Activated CD8-positive, alpha-beta T cell treated with anti-CD3 and anti-CD28 coated beads, Interleukin-2, amount 10 ng/mL, durations not matched to agents 7 days and 5 days (primary cell): ENCODE measurements at regions not wholly inside any gene's neighbourhood (a gene's known extent, or its start where the extent isn't known, plus 50 kb on each side); places are given as distances from the start of the nearest gene placed in this dataset.
A peak's percentile ranks its signal among the peaks of the same experiment; 100 is the strongest.

ENCODE experiments used
- ATAC-seq: fragments of 150-1000 bp; cut with Tn5 transposase; one replicate; pipeline ENCODE4 v1.10.0; 2021; ENCODE audit warnings: moderate library complexity
- CTCF ChIA-PET: fragments of 350-600 bp; sonication (Branson Sonifier 250); formaldehyde crosslinking; loops from one replicate; lab custom pipeline; 2021; ENCODE audit warnings: antibody characterized with exemption; lab: Charles Lee
- POLR2A ChIA-PET: fragments of 350-600 bp; sonication (Branson Sonifier 250); formaldehyde crosslinking; loops from one replicate; lab custom pipeline; 2021; ENCODE audit warnings: antibody characterized with exemption; lab: Charles Lee
- DNase-seq: peaks from one replicate; pipeline ENCODE4 v3.0.0-alpha.2; 2020
- H3K27ac Mint-ChIP-seq: one replicate; pipeline ENCODE4 v1.8.0; 2021; ENCODE audit warnings: mild to moderate bottlenecking, mixed read lengths
- H3K27me3 Mint-ChIP-seq: one replicate; pipeline ENCODE4 v1.8.0; 2021; ENCODE audit warnings: low read depth, mixed read lengths
- H3K36me3 Mint-ChIP-seq: one replicate; pipeline ENCODE4 v1.8.0; 2021; ENCODE audit warnings: low read depth, mixed read lengths
- H3K4me1 Mint-ChIP-seq: one replicate; pipeline ENCODE4 v1.8.0; 2021; ENCODE audit warnings: low read depth, mixed read lengths
- H3K4me3 Mint-ChIP-seq: one replicate; pipeline ENCODE4 v1.8.0; 2021; ENCODE audit warnings: mild to moderate bottlenecking, mixed read lengths
- H3K9me3 Mint-ChIP-seq: one replicate; pipeline ENCODE4 v1.8.0; 2022; ENCODE audit warnings: mixed read lengths; ENCODE audit not compliant: insufficient read depth

DNA sequence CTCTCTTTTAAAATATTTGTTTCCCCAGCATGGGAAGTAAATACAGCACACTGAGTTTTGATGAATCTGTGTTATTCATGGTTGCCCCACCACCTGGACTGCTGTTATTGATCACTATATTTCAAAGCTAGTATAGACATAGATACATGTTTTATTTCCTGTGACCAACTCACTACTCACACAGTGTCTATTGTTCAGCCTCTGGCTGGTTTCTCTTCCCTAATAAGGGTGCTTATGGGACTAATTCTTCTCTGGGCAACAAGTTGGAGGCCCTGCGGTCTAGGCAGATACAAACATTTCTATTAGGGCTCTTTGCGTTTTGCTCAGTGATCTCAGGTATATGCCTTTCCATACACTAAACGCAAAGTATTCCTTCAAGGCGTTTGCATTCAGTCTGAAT lies 1191.0 kb upstream of the TMEM132C start:
- no peaks in the 10 kb centered on the region for H3K9me3 Mint-ChIP-seq
- H3K27ac Mint-ChIP-seq = no peak overlapping the region
- DNase-seq = no peak
- no peaks in the 10 kb centered on the region for H3K36me3 Mint-ChIP-seq
- CTCF ChIA-PET = no interaction called here
- H3K4me1 Mint-ChIP-seq = no peaks in the 10 kb centered on the region
- peaks cover 10% of the 10 kb centered on the region for H3K27me3 Mint-ChIP-seq
- POLR2A ChIA-PET = no interaction called here
- H3K4me3 Mint-ChIP-seq = no peak overlapping the region
- ATAC-seq = no peak

DNA sequence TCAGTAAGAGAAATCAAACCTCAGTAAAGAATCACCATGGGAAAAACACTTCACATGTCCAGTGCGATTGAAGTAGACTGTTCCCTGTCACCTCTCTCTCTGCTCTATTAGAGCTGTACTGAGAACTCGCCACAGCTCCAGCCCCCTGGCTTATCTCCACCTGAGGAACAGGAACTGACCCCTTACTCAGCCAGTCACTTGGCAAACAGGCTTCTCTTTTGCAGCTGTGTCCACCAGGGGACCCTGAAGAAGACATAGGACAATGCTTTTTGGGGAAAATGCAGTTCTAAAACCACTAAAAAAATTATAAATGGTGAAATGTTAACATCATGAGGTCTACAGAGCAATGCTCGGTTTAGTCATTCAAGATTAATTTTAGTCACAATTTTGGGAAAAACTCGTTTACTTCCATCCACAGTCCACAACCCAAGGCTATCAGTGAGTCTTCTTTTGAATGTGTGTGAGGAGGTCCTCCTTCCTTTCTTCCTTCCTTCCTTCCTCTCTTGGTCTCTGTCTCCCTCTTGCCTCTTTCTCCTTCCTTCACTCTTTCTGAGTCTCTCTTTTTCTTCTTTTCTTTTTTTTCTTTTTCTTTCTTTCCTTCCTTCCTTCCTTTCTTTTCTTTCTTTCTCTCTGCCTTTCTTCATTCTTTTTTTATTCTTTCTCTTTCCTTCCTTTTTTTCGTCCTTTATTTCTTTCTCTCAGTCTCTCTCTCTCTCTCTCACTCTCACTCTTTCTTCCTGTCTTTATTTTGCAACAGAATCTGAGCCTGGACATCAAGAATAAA lies 1189.5 kb upstream of the TMEM132C start:
- Mint-ChIP-seq H3K27ac (no peak overlapping the region), H3K36me3 (no peaks in the 10 kb centered on the region)

DNA sequence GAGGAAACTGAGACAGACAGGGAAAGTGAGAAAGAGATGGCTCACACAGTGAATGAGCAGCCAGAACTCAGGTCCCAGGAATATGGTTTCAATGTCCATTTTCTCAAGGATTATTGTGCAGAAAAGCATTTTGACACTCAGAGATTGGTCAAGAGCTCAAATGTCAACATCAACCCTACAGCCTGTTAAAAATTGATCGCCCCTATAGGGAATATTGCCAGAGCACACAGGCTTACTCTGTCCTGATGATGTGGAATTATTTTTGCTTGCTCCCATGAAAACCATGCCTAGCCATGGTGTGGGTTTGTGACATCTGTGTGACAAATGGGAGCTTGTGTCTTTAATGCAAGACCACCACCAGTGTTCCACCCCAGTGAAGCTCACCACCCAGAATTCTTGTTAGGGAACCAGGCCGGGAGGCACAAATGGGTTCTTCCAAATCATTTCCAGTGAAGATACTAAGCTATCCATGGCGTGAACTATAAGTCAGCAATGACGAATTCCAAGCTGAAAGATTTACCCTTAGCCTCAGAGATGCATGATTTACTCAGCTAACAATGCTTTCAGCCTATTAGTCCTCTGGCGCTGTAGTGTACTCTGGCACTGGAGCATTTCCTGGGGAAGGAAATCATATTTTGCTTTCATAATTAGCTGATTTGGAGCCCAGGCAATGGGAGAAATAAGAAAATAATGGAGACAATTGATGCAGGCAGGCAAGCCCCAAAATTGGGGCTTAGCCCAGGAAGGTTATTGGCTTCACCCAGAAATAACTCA lies 1188.2 kb upstream of the TMEM132C start:
- POLR2A ChIA-PET = no interaction called here
- ATAC-seq (no peak), DNase-seq (no peak)
- Mint-ChIP-seq H3K27me3 (peaks cover 10% of the 10 kb centered on the region), H3K9me3 (no peaks in the 10 kb centered on the region), H3K36me3 (no peaks in the 10 kb centered on the region), H3K4me3 (no peak overlapping the region), H3K4me1 (peaks cover 3% of the 10 kb centered on the region), H3K27ac (no peak overlapping the region)
- CTCF ChIA-PET = no interaction called here

More for the DNA sequence above, 1189.5 kb upstream of the TMEM132C start:
- Mint-ChIP-seq H3K9me3 (no peaks in the 10 kb centered on the region), H3K4me3 (no peak overlapping the region), H3K27me3 (peaks cover 10% of the 10 kb centered on the region), H3K4me1 (no peaks in the 10 kb centered on the region)
- CTCF ChIA-PET = no interaction called here
- DNase-seq = no peak
- ATAC-seq = no peak
- POLR2A ChIA-PET = no interaction called here

DNA sequence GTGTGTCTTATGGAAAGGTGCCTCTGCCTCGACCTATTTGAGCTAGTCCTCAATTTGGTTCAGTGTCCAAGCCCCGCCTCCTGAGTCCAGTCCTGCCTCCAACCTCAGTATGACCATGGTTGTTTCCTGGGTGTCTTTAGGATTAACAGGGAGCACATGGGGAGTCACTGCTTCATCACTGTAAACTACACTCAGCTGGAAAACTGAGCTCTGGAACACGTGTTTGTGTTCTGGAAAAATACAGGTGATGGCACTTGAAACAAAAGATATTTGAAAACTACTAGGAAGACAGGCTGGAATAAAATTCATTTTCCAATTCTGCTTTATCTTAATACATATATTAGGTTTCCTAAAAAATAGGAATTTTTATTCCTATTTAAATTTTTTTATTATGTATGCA lies 1187.3 kb upstream of the TMEM132C start:
- Mint-ChIP-seq H3K4me1 (peaks cover 3% of the 10 kb centered on the region), H3K36me3 (no peaks in the 10 kb centered on the region), H3K27me3 (peaks cover 8% of the 10 kb centered on the region), H3K27ac (no peak overlapping the region), H3K4me3 (no peak overlapping the region), H3K9me3 (no peaks in the 10 kb centered on the region)
- ATAC-seq (no peak), DNase-seq (no peak)
- ChIA-PET CTCF (no interaction called here), POLR2A (no interaction called here)

DNA sequence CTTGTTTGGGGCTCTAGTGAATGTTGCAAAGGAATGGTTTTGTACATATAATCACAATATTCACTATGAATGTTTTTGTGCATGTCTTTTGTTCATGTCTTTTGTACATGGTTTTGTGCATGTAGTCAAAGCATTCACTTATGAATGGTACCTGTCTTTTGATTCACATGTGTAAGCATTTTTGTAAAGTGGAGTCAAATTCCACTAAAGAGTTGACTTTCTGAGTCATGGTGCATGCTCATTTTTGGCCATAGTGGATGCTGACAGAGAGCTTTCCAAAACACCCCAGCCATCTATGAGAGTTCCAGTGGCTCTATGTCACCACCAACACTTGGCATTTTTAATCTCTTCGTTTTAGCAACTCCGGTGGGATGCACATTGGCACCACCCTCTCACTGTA lies 1185.9 kb upstream of the TMEM132C start:
- Mint-ChIP-seq H3K4me1 (peaks cover 3% of the 10 kb centered on the region), H3K27me3 (peaks cover 5% of the 10 kb centered on the region), H3K4me3 (no peak overlapping the region), H3K36me3 (no peaks in the 10 kb centered on the region), H3K27ac (no peak overlapping the region), H3K9me3 (no peaks in the 10 kb centered on the region)
- ATAC-seq = no peak
- no peak for DNase-seq
- ChIA-PET CTCF (no interaction called here), POLR2A (no interaction called here)

DNA sequence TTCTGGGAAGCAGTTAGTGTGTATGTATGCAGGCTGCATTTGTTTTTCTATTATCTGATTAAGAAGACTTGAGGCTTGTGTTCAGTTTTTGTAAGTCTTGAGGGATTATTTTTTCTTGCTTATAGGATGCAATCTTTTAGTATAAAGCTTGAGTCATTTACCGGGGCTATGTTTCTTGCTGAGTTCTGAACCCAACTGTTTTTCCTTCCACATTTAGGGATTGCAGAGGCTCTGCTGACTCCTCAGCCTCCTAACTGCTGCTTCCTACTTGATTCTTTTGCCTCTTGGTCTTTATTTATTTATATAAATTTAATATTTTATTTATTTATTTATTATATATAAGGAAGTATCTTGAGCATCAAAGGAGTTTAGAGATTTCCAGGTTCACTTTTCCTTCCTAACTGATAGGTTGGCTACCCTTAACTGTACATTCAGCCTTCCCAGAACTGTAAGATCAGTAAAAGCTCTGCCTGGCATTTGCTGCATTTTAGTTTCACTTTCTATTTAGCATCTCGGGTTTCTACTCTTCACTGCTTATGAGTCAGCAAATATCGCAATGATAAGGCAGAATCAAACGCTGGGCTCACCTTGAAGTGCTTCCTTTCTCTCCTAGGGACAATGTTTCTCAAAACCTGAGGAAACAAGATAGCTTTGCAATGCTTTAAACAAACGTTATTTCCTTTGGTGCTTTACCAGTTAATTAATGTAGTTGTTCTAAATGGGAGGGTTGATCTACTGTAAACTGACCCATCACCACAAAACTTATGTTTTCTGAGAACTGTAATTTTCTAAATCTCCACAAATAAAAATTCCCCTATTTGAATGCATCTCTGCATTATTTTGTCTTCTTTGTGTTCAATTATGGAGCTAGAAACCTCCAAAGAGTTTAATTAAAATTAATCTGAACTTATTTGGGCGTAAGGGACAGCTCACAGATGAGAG lies 1183.7 kb upstream of the TMEM132C start:
- Mint-ChIP-seq H3K36me3 (no peaks in the 10 kb centered on the region), H3K9me3 (no peaks in the 10 kb centered on the region), H3K27ac (peak overlapping the region; percentile 58), H3K4me3 (peak overlapping the region; percentile 58), H3K27me3 (peaks cover 2% of the 10 kb centered on the region), H3K4me1 (peaks cover 3% of the 10 kb centered on the region)
- ATAC-seq (peak; percentile 88), DNase-seq (peak; percentile 35)
- ChIA-PET POLR2A (no interaction called here), CTCF (interaction anchor here (1.1 kb wide), 1 partner anchor 26 kb away, joined by 3 read pairs; no protein-coding TSS in a partner anchor)

DNA sequence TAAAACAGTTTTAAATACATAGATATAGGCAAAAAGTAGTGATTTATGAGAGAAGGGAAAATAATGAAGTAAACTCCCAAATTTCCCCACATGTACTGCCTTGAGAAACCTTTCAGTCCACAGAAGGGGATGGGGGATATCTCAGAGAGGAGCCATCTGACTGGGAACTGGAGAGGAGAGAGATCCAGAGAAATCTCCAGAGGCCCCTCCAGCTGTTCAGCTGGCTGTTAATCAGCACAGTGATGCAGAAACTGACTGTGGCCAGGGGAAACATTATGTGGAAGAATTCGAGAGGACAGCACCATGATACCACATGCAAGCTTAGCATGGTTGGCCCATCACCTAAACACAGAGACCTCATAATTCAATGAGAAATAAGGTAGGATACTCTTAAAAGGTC lies 1165.9 kb upstream of the TMEM132C start:
- Mint-ChIP-seq H3K4me3 (no peak overlapping the region), H3K27ac (no peak overlapping the region), H3K27me3 (no peaks in the 10 kb centered on the region), H3K4me1 (no peaks in the 10 kb centered on the region), H3K36me3 (no peaks in the 10 kb centered on the region), H3K9me3 (no peaks in the 10 kb centered on the region)
- CTCF ChIA-PET = no interaction called here
- DNase-seq (no peak), ATAC-seq (no peak)
- POLR2A ChIA-PET = no interaction called here

DNA sequence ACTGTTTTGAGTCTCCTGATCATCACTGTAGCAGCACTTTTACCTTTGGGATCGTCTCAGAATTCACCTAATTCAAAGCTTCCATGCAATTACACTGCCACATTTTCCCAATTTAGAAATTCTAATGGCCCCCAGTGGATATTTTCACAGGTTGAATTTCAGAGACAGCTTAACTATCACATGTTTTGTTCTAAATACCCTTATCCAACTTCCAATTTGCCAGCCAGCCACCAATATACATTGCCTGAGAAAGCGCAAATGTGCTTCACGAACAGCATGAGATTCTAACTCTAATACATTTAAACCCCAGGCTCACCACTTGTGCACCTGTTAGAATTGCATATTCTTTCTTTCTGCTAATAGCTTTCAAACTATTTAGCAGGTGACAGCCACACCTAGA lies 1160.9 kb upstream of the TMEM132C start:
- DNase-seq = no peak
- Mint-ChIP-seq H3K27ac (no peak overlapping the region), H3K4me1 (no peaks in the 10 kb centered on the region), H3K4me3 (no peak overlapping the region), H3K27me3 (no peaks in the 10 kb centered on the region), H3K9me3 (no peaks in the 10 kb centered on the region), H3K36me3 (no peaks in the 10 kb centered on the region)
- no peak for ATAC-seq
- POLR2A ChIA-PET = no interaction called here
- CTCF ChIA-PET = interaction anchor here (1.8 kb wide), 1 partner anchor 276 kb away, joined by 5 read pairs; no protein-coding TSS in a partner anchor

DNA sequence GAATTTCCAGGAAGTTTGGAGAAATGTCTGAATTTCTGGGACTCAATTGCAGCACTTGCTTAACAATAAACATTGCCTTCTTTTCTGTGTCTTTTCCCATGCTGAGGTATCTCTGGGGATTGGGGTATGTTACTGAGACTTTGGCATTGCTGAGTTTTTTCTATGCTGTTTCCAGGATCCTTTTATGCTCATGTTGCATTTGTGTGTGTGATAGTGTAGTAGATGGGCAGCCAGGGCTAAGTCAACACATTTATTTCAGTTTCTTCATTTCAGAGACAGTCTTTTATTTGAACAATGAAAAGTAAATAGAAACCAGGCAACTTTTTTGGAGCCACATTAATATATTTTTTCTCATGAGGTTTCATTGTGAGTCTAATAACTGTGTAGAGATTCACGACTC lies 1160.3 kb upstream of the TMEM132C start:
- H3K9me3 Mint-ChIP-seq = no peaks in the 10 kb centered on the region
- no peak overlapping the region for H3K27ac Mint-ChIP-seq
- no peaks in the 10 kb centered on the region for H3K36me3 Mint-ChIP-seq
- ATAC-seq = no peak
- no peaks in the 10 kb centered on the region for H3K4me1 Mint-ChIP-seq
- ChIA-PET POLR2A (no interaction called here), CTCF (interaction anchor here (1.8 kb wide), 1 partner anchor 275 kb away, joined by 5 read pairs; no protein-coding TSS in a partner anchor)
- DNase-seq = no peak
- no peak overlapping the region for H3K4me3 Mint-ChIP-seq
- H3K27me3 Mint-ChIP-seq = no peaks in the 10 kb centered on the region

DNA sequence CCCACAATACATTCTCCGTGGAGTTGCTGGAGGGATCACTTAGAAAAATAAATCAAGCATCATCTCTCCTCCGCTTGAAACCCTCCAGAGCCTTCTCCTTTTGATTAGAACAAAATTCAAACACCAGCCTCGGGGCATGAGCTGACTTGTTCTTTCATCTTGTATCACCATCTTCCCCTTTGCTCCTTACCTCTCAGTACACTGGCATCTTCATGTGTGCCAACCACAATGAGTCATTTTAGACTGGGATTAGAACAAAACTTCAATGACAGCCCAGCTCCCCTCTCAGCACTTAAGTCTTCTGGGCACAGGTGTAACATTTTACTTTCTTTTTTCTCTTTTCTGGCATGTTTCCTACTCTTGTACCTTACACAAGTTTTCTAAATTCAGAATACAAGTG lies 1159.2 kb upstream of the TMEM132C start:
- POLR2A ChIA-PET = no interaction called here
- no peak overlapping the region for H3K27ac Mint-ChIP-seq
- H3K9me3 Mint-ChIP-seq = no peaks in the 10 kb centered on the region
- H3K4me1 Mint-ChIP-seq = no peaks in the 10 kb centered on the region
- H3K4me3 Mint-ChIP-seq = no peak overlapping the region
- CTCF ChIA-PET = interaction anchor here (0.9 to 3.1 kb wide), 6 partner anchors 55 to 274 kb away, joined by 3 to 19 read pairs (median 6); no protein-coding TSS in a partner anchor
- no peaks in the 10 kb centered on the region for H3K27me3 Mint-ChIP-seq
- ATAC-seq (no peak), DNase-seq (no peak)
- no peaks in the 10 kb centered on the region for H3K36me3 Mint-ChIP-seq

DNA sequence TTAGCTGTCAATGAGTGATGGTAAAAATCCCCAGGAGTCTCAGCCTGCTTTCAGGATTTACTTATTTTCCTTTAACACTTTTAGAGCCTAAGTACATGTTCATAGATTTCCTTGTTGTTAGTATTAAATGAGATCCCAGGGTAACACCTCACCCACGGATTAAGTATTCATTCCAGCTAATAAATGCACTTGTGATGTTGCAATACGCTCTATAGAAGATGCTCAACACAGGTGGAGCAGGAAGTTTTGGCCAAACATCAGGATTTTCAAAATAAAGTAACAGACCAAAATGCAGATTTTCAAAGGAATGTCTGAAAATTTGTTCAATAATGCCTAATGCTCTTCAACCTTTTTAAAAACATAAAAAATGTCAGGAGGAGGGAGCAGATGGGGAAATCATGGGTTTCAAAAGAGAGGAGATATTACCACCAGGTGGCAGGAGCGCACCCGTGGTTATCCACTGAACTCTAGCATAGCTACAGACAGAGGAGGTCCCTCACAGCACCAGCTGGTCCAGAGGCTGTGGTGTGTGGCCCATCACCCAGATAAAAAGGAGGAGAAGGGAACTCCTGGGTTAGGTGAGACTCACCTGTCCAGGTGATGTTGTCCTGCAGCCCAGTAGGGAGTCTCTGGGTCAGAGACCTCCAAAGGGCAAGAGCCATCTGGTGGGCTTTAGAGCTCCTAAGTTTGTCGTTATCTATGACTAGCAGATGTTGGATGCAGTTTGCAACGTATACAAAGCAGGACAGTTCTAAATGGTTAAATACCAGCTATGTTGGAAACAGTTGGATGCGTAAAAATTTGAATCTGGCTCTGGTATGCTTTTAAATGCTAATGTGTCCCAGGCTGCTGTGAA lies 1158.4 kb upstream of the TMEM132C start:
- no peaks in the 10 kb centered on the region for H3K36me3 Mint-ChIP-seq
- H3K4me3 Mint-ChIP-seq = no peak overlapping the region
- no peaks in the 10 kb centered on the region for H3K4me1 Mint-ChIP-seq
- no peaks in the 10 kb centered on the region for H3K27me3 Mint-ChIP-seq
- ChIA-PET POLR2A (no interaction called here), CTCF (interaction anchor here (0.7 to 3.1 kb wide), 14 partner anchors 10 to 570 kb away, joined by 3 to 19 read pairs (median 4); no protein-coding TSS in a partner anchor)
- peak; percentile 53 for DNase-seq
- H3K27ac Mint-ChIP-seq = no peak overlapping the region
- H3K9me3 Mint-ChIP-seq = no peaks in the 10 kb centered on the region
- no peak for ATAC-seq
